Neural crest cell (in vitro differentiated cells): ENCODE measurements at regions not wholly inside any gene's neighbourhood (a gene's known extent, or its start where the extent isn't known, plus 50 kb on each side); places are given as distances from the start of the nearest gene placed in this dataset.

Source experiments
- DNase-seq: peaks from one replicate; pipeline ENCODE4 v3.0.0; 2021; ENCODE audit warnings: low read depth, mixed read lengths, low spot score
- H3K27ac Mint-ChIP-seq: one replicate; pipeline ENCODE4 v1.8.0; 2021; ENCODE audit warnings: mild to moderate bottlenecking, mixed read lengths; ENCODE audit not compliant: unreplicated experiment
- H3K27me3 Mint-ChIP-seq: 2 replicates; pipeline ENCODE4 v1.8.0; 2021; ENCODE audit warnings: low read depth, mild to moderate bottlenecking, mixed read lengths
- H3K36me3 Mint-ChIP-seq: 2 replicates; pipeline ENCODE4 v1.8.0; 2021; ENCODE audit warnings: low read depth, mild to moderate bottlenecking, mixed read lengths
- H3K4me1 Mint-ChIP-seq: 2 replicates; pipeline ENCODE4 v1.8.0; 2021; ENCODE audit warnings: mixed read lengths
- H3K4me3 Mint-ChIP-seq: one replicate; pipeline ENCODE4 v1.8.0; 2021; ENCODE audit warnings: mild to moderate bottlenecking, mixed read lengths
- H3K9me3 Mint-ChIP-seq: 2 replicates; pipeline ENCODE4 v1.8.0; 2021; ENCODE audit warnings: mixed read lengths
- TF ChIP-seq, protein P1 (sequence below): fragments of 200-600 bp; sonication (generic); conservative IDR thresholded peaks from 2 replicates; pipeline ENCODE4 v1.5.0; 2021; ENCODE audit warnings: antibody characterized with exemption, mild to moderate bottlenecking

DNA sequence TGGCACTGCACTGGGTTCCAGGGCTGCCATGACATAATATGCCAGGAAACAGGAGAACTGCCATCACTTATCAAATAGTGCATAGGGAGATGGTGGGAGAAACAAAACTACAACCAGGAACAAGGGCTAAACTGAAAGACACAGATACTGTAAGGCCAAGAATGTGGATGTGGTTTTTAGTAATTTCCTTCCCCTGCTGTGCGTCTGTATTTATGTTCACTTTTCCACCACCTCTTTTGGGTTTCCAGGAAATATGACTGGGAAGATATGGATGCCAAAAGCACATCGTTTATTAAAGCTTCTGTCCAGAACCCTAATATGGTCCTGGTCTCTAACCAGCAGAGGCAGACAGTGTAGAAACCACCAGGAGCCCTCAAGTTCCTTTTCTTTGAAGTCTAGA, 759.7 kb upstream of the FANCL start:
- Mint-ChIP-seq H3K27ac (no peak overlapping the region), H3K36me3 (no peaks in the 10 kb centered on the region), H3K4me1 (no peaks in the 10 kb centered on the region), H3K27me3 (no peaks in the 10 kb centered on the region), H3K4me3 (no peak overlapping the region), H3K9me3 (no peaks in the 10 kb centered on the region)
- no peak for DNase-seq
- TF ChIP-seq, protein P1, sequence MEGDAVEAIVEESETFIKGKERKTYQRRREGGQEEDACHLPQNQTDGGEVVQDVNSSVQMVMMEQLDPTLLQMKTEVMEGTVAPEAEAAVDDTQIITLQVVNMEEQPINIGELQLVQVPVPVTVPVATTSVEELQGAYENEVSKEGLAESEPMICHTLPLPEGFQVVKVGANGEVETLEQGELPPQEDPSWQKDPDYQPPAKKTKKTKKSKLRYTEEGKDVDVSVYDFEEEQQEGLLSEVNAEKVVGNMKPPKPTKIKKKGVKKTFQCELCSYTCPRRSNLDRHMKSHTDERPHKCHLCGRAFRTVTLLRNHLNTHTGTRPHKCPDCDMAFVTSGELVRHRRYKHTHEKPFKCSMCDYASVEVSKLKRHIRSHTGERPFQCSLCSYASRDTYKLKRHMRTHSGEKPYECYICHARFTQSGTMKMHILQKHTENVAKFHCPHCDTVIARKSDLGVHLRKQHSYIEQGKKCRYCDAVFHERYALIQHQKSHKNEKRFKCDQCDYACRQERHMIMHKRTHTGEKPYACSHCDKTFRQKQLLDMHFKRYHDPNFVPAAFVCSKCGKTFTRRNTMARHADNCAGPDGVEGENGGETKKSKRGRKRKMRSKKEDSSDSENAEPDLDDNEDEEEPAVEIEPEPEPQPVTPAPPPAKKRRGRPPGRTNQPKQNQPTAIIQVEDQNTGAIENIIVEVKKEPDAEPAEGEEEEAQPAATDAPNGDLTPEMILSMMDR = no peak

DNA sequence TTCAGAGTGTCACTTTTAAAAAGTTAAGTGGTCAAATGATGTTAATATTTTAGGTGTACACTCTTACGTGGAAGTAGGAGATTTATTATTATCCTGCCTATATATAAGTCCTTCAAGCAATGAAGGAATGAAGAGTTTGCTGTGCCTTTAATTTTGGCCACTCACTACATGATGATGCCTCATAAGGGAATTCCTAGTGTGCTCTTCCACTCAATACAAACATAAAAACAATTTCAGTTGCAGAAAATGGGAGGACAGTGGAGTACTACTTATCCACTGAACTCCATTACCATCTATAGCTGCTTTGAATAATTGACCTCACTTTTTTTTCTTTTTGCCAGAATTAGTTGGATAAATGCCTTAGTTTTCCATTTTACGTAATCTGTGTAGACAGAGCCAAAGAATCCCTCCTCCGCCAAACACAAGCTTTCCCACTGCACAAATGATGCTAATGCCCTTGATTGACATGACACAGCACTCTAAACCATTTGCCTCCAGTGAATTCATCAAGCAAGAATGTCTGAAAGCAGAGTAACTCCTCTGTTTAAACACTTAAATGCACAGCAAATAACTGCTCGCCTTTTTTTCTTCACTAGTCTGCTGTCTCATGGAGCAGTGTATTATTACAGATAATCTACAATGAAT, 751.1 kb upstream of the FANCL start:
- Mint-ChIP-seq H3K27me3 (no peaks in the 10 kb centered on the region), H3K9me3 (no peaks in the 10 kb centered on the region), H3K36me3 (no peaks in the 10 kb centered on the region), H3K27ac (no peak overlapping the region), H3K4me1 (peaks cover 6% of the 10 kb centered on the region), H3K4me3 (no peak overlapping the region)
- TF ChIP-seq, protein P1 = no peak
- DNase-seq = no peak

DNA sequence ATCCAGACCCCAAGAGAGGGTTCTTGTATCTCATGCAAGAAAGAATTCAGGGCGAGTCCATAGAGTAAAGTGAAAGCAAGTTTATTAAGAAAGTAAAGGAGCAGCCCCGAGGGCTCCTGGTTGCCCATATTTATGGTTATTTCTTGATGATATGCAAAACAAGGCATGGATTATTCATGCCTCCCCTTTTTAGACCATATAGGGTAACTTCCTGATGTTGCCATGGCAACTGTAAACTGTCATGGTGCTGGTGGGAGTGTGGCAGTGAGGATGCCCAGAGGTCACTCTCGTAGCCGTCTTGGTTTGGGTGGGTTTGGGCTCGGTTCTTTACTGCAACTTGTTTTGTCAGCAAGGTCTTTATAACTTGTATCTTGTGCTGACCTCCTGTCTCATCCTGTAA, 750.2 kb upstream of the FANCL start:
- peaks cover 6% of the 10 kb centered on the region for H3K4me1 Mint-ChIP-seq
- H3K27ac Mint-ChIP-seq = no peak overlapping the region
- H3K27me3 Mint-ChIP-seq = no peaks in the 10 kb centered on the region
- TF ChIP-seq, protein P1 = no peak
- DNase-seq = no peak
- H3K36me3 Mint-ChIP-seq = no peaks in the 10 kb centered on the region
- H3K4me3 Mint-ChIP-seq = no peak overlapping the region
- H3K9me3 Mint-ChIP-seq = no peaks in the 10 kb centered on the region

DNA sequence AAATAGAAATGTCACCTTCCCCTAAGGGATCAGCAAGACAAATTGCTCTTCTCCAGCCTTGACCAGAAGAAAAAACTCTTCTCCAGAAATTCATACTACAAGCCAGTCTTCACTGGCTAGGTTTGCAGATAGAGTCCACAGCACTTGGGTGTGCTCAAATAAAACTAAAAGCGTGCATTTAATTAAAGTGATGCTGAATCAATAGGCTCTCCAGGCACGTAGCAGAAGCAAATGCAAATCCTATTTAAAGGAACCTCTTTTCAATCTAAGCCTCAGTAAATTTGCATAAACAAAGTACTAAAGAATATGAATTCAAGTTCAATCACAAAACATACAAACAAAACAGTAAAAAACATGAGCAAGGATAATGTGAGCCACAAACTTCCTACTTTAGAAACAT, 744.4 kb upstream of the FANCL start:
- no peak overlapping the region for H3K27ac Mint-ChIP-seq
- H3K27me3 Mint-ChIP-seq = no peaks in the 10 kb centered on the region
- H3K36me3 Mint-ChIP-seq = no peaks in the 10 kb centered on the region
- H3K4me1 Mint-ChIP-seq = no peaks in the 10 kb centered on the region
- no peak for DNase-seq
- peaks cover 2% of the 10 kb centered on the region for H3K9me3 Mint-ChIP-seq
- H3K4me3 Mint-ChIP-seq = no peak overlapping the region
- TF ChIP-seq, protein P1 = no peak

DNA sequence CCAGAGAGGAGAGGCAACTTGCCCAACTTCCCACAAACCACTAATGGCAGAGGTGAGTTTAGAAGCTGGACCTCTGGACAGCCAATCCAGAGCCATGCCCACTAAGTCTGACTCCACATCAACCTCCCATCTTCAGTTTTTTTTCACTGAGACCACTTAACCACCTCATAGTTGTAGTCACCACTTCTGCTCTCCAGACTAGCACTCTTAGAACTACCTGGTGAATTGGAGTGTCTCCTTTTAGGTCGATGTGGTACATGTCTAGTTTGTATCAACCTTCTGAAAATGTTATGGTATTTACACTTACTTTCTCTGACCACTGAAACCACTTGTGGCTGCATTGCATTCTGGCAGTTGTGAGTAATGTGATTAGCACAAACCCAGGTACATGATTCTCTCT, 743.6 kb upstream of the FANCL start:
- H3K27ac Mint-ChIP-seq = no peak overlapping the region
- H3K36me3 Mint-ChIP-seq = no peaks in the 10 kb centered on the region
- TF ChIP-seq, protein P1 = no peak
- no peak for DNase-seq
- H3K9me3 Mint-ChIP-seq = peaks cover 2% of the 10 kb centered on the region
- no peaks in the 10 kb centered on the region for H3K4me1 Mint-ChIP-seq
- no peak overlapping the region for H3K4me3 Mint-ChIP-seq
- H3K27me3 Mint-ChIP-seq = no peaks in the 10 kb centered on the region
